ENCODE measurements at regions not wholly inside any gene's neighbourhood (a gene's known extent, or its start where the extent isn't known, plus 50 kb on each side); places are given as distances from the start of the nearest gene placed in this dataset.

DNA sequence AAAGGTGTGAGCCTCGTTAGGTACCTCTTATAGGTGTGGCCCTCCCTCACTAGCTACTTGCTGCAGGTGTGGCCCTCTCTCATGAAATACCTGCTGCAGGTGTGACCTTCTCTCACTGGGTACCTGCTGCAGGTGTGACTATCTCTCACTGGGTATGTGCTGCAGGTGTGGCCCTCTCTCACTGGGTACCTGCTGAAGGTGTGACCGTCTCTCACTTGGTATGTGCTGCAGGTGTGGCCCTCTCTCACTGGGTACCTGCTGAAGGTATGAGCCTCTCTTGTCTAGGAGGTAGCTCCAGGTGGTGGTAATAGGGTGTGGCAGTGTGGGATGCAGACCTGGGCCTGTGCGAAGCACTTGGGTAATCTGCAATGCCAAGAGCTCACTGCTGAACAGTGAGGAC lies 170.7 kb upstream of the PLPP4 start (continued):
- TF ChIP-seq, protein P1, sequence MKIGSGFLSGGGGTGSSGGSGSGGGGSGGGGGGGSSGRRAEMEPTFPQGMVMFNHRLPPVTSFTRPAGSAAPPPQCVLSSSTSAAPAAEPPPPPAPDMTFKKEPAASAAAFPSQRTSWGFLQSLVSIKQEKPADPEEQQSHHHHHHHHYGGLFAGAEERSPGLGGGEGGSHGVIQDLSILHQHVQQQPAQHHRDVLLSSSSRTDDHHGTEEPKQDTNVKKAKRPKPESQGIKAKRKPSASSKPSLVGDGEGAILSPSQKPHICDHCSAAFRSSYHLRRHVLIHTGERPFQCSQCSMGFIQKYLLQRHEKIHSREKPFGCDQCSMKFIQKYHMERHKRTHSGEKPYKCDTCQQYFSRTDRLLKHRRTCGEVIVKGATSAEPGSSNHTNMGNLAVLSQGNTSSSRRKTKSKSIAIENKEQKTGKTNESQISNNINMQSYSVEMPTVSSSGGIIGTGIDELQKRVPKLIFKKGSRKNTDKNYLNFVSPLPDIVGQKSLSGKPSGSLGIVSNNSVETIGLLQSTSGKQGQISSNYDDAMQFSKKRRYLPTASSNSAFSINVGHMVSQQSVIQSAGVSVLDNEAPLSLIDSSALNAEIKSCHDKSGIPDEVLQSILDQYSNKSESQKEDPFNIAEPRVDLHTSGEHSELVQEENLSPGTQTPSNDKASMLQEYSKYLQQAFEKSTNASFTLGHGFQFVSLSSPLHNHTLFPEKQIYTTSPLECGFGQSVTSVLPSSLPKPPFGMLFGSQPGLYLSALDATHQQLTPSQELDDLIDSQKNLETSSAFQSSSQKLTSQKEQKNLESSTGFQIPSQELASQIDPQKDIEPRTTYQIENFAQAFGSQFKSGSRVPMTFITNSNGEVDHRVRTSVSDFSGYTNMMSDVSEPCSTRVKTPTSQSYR (CRISPR knock-in tag; IDR thresholded peaks at IDR 0.05), result no peak
- TF ChIP-seq ZNF121 (CRISPR knock-in tag; IDR thresholded peaks at IDR 0.05), result no peak

DNA sequence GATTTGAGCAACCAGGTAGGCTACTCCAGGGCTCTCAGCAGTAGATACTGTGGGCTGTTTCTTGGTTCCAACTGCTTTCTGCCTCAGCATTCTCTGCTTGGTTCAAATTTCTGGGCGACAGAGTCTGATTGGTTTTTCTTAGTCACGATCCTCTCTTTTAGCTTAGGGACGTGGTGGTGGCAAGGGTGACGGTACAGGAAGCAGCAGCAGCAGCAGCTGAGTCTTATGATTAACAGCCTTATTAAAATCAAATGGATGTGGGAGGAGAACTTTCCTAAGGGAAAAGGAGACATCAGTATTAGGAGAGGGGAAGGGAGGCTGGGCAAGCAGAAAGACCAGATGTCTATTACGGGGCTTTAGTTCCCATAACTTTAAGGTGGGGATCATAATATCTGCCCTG lies 156.5 kb upstream of the PLPP4 start:
- H3K27ac Mint-ChIP-seq, result no peak overlapping the region
- ATAC-seq (no peak), DNase-seq (ENCODE audit: low spot score) (no peak)
- H3K4me3 Mint-ChIP-seq, result no peak overlapping the region
- ChIA-PET CTCF (no interaction called here), POLR2A (no interaction called here)
- no peaks in the 10 kb centered on the region for H3K36me3 Mint-ChIP-seq
- H3K4me1 Mint-ChIP-seq, result no peaks in the 10 kb centered on the region
- no peaks in the 10 kb centered on the region; the same call in 1 of the 2 replicates for H3K27me3 Mint-ChIP-seq (ENCODE audit: low read depth)
- peaks cover 22% of the 10 kb centered on the region for H3K9me3 Mint-ChIP-seq
- TF ChIP-seq RORB (CRISPR knock-in tag; IDR thresholded peaks at IDR 0.05) (no peak), IRF2 (CRISPR knock-in tag; IDR thresholded peaks at IDR 0.05; ENCODE audit: borderline replicate concordance, low read depth) (no peak), EMX1 (CRISPR knock-in tag; IDR thresholded peaks at IDR 0.05) (no peak), ATF1 (CRISPR knock-in tag; IDR thresholded peaks at IDR 0.05) (no peak), FOXP1 (CRISPR knock-in tag; IDR thresholded peaks at IDR 0.05; ENCODE audit: borderline replicate concordance) (no peak), JAZF1 (CRISPR knock-in tag; IDR thresholded peaks at IDR 0.05) (no peak), NFYB (CRISPR knock-in tag; conservative IDR thresholded peaks at IDR 0.05; ENCODE audit: low read depth) (no peak), HMGA2 (CRISPR knock-in tag; IDR thresholded peaks at IDR 0.05) (no peak), MXD4 (CRISPR knock-in tag; IDR thresholded peaks at IDR 0.05; ENCODE audit: borderline replicate concordance) (no peak)
- TF ChIP-seq, protein P2, sequence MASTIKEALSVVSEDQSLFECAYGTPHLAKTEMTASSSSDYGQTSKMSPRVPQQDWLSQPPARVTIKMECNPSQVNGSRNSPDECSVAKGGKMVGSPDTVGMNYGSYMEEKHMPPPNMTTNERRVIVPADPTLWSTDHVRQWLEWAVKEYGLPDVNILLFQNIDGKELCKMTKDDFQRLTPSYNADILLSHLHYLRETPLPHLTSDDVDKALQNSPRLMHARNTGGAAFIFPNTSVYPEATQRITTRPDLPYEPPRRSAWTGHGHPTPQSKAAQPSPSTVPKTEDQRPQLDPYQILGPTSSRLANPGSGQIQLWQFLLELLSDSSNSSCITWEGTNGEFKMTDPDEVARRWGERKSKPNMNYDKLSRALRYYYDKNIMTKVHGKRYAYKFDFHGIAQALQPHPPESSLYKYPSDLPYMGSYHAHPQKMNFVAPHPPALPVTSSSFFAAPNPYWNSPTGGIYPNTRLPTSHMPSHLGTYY (CRISPR knock-in tag; IDR thresholded peaks at IDR 0.05), result no peak
- TF ChIP-seq, protein P3, sequence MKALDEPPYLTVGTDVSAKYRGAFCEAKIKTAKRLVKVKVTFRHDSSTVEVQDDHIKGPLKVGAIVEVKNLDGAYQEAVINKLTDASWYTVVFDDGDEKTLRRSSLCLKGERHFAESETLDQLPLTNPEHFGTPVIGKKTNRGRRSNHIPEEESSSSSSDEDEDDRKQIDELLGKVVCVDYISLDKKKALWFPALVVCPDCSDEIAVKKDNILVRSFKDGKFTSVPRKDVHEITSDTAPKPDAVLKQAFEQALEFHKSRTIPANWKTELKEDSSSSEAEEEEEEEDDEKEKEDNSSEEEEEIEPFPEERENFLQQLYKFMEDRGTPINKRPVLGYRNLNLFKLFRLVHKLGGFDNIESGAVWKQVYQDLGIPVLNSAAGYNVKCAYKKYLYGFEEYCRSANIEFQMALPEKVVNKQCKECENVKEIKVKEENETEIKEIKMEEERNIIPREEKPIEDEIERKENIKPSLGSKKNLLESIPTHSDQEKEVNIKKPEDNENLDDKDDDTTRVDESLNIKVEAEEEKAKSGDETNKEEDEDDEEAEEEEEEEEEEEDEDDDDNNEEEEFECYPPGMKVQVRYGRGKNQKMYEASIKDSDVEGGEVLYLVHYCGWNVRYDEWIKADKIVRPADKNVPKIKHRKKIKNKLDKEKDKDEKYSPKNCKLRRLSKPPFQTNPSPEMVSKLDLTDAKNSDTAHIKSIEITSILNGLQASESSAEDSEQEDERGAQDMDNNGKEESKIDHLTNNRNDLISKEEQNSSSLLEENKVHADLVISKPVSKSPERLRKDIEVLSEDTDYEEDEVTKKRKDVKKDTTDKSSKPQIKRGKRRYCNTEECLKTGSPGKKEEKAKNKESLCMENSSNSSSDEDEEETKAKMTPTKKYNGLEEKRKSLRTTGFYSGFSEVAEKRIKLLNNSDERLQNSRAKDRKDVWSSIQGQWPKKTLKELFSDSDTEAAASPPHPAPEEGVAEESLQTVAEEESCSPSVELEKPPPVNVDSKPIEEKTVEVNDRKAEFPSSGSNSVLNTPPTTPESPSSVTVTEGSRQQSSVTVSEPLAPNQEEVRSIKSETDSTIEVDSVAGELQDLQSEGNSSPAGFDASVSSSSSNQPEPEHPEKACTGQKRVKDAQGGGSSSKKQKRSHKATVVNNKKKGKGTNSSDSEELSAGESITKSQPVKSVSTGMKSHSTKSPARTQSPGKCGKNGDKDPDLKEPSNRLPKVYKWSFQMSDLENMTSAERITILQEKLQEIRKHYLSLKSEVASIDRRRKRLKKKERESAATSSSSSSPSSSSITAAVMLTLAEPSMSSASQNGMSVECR (CRISPR knock-in tag; IDR thresholded peaks at IDR 0.05; ENCODE audit: borderline replicate concordance), result no peak
- TF ChIP-seq, protein P4, sequence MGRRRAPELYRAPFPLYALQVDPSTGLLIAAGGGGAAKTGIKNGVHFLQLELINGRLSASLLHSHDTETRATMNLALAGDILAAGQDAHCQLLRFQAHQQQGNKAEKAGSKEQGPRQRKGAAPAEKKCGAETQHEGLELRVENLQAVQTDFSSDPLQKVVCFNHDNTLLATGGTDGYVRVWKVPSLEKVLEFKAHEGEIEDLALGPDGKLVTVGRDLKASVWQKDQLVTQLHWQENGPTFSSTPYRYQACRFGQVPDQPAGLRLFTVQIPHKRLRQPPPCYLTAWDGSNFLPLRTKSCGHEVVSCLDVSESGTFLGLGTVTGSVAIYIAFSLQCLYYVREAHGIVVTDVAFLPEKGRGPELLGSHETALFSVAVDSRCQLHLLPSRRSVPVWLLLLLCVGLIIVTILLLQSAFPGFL (CRISPR knock-in tag; IDR thresholded peaks at IDR 0.05; ENCODE audit: borderline replicate concordance), result no peak
- TF ChIP-seq, protein P5, sequence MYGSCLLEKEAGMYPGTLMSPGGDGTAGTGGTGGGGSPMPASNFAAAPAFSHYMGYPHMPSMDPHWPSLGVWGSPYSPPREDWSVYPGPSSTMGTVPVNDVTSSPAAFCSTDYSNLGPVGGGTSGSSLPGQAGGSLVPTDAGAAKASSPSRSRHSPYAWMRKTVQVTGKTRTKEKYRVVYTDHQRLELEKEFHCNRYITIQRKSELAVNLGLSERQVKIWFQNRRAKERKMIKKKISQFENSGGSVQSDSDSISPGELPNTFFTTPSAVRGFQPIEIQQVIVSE (CRISPR knock-in tag; IDR thresholded peaks at IDR 0.05; ENCODE audit: borderline replicate concordance), result no peak
- TF ChIP-seq, protein P6, sequence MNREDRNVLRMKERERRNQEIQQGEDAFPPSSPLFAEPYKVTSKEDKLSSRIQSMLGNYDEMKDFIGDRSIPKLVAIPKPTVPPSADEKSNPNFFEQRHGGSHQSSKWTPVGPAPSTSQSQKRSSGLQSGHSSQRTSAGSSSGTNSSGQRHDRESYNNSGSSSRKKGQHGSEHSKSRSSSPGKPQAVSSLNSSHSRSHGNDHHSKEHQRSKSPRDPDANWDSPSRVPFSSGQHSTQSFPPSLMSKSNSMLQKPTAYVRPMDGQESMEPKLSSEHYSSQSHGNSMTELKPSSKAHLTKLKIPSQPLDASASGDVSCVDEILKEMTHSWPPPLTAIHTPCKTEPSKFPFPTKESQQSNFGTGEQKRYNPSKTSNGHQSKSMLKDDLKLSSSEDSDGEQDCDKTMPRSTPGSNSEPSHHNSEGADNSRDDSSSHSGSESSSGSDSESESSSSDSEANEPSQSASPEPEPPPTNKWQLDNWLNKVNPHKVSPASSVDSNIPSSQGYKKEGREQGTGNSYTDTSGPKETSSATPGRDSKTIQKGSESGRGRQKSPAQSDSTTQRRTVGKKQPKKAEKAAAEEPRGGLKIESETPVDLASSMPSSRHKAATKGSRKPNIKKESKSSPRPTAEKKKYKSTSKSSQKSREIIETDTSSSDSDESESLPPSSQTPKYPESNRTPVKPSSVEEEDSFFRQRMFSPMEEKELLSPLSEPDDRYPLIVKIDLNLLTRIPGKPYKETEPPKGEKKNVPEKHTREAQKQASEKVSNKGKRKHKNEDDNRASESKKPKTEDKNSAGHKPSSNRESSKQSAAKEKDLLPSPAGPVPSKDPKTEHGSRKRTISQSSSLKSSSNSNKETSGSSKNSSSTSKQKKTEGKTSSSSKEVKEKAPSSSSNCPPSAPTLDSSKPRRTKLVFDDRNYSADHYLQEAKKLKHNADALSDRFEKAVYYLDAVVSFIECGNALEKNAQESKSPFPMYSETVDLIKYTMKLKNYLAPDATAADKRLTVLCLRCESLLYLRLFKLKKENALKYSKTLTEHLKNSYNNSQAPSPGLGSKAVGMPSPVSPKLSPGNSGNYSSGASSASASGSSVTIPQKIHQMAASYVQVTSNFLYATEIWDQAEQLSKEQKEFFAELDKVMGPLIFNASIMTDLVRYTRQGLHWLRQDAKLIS (CRISPR knock-in tag; IDR thresholded peaks at IDR 0.05; ENCODE audit: borderline replicate concordance), result no peak
- TF ChIP-seq, protein P7, sequence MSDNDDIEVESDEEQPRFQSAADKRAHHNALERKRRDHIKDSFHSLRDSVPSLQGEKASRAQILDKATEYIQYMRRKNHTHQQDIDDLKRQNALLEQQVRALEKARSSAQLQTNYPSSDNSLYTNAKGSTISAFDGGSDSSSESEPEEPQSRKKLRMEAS (CRISPR knock-in tag; IDR thresholded peaks at IDR 0.05), result no peak
- TF ChIP-seq, protein P1 (CRISPR knock-in tag; IDR thresholded peaks at IDR 0.05), result no peak
- TF ChIP-seq, protein P8, sequence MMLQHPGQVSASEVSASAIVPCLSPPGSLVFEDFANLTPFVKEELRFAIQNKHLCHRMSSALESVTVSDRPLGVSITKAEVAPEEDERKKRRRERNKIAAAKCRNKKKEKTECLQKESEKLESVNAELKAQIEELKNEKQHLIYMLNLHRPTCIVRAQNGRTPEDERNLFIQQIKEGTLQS (CRISPR knock-in tag; conservative IDR thresholded peaks at IDR 0.05), result no peak
